OCI-LY3 (cell line): ENCODE measurements at regions not wholly inside any gene's neighbourhood (a gene's known extent, or its start where the extent isn't known, plus 50 kb on each side); places are given as distances from the start of the nearest gene placed in this dataset.

Experiments used
- CTCF ChIP-seq: fragments of 200-600, 300-600 bp; sonication (generic); IDR thresholded peaks from 2 replicates; pipeline ENCODE4 v1.5.1; 2014; ENCODE audit warnings: antibody characterized with exemption, low read length, low read depth
- EZH2phosphoT487 ChIP-seq: fragments of 200-600 bp; shearing (Covaris generic); IDR thresholded peaks from 2 replicates; pipeline ENCODE4 v1.6.1; 2018; ENCODE audit warnings: antibody characterized with exemption, mixed run types, low read depth

GRCh38 chr9:109568568-109569210, 70.6 kb upstream of the PTPN3 start:
- TF ChIP-seq CTCF (no peak), EZH2phosphoT487 (no peak)
